ENCODE measurements at regions not wholly inside any gene's neighbourhood (a gene's known extent, or its start where the extent isn't known, plus 50 kb on each side); places are given as distances from the start of the nearest gene placed in this dataset.
"Not testable (repeated sequence)": the region's sequence is repeated elsewhere in the genome, so short reads cannot be mapped to it uniquely, and the experiment has no call there.

- no peak overlapping the region for H3K4me3 ChIP-seq (ENCODE audit: low read depth, low read length)
- no peak for TF ChIP-seq CTCF (IDR thresholded peaks at IDR 0.05; ENCODE audit: low read depth, low read length, missing control alignments)
Observed at GRCh38 chrX:117400839-117401238, 715.8 kb downstream of the KLHL13 start.

GRCh38 chrX:117400005-117400404 is 716.6 kb downstream of the KLHL13 start:
- TF ChIP-seq CTCF (IDR thresholded peaks at IDR 0.05; ENCODE audit: low read depth, low read length, missing control alignments): no peak
- no peak for DNase-seq (ENCODE audit: low read depth)
- in situ Hi-C loops (cut with HindIII; ENCODE audit: low sequenced_read_pairs): no loop called here
- no peak overlapping the region for H3K4me3 ChIP-seq (ENCODE audit: low read depth, low read length)

More at GRCh38 chrX:117400839-117401238, 715.8 kb downstream of the KLHL13 start:
- DNase-seq (ENCODE audit: low read depth): no peak
- in situ Hi-C loops (cut with HindIII; ENCODE audit: low sequenced_read_pairs): no loop called here

- in situ Hi-C loops (cut with HindIII; ENCODE audit: low sequenced_read_pairs): no loop called here
- TF ChIP-seq CTCF (IDR thresholded peaks at IDR 0.05; ENCODE audit: low read depth, low read length, missing control alignments): no peak
- no peak overlapping the region for H3K4me3 ChIP-seq (ENCODE audit: low read depth, low read length)
- DNase-seq (ENCODE audit: low read depth): no peak
Observed at GRCh38 chrX:117397844-117398243, 718.8 kb downstream of the KLHL13 start.

GRCh38 chrX:117394506-117395070 is 722.0 kb downstream of the KLHL13 start:
- H3K4me3 ChIP-seq (ENCODE audit: low read depth, low read length); DNase-seq (ENCODE audit: low read depth); in situ Hi-C loops (cut with HindIII; ENCODE audit: low sequenced_read_pairs): not testable (repeated sequence)

- DNase-seq (ENCODE audit: low read depth); H3K4me3 ChIP-seq (ENCODE audit: low read depth, low read length); in situ Hi-C loops (cut with HindIII; ENCODE audit: low sequenced_read_pairs): not testable (repeated sequence)
Observed at GRCh38 chrX:117392360-117392759, 724.2 kb downstream of the KLHL13 start.

GRCh38 chrX:117376460-117376859 is 740.1 kb downstream of the KLHL13 start:
- no peak overlapping the region for H3K4me3 ChIP-seq (ENCODE audit: low read depth, low read length)
- TF ChIP-seq CTCF (IDR thresholded peaks at IDR 0.05; ENCODE audit: low read depth, low read length, missing control alignments): no peak
- in situ Hi-C loops (cut with HindIII; ENCODE audit: low sequenced_read_pairs): no loop called here
- no peak for DNase-seq (ENCODE audit: low read depth)

GRCh38 chrX:117335209-117335608 is 781.4 kb downstream of the KLHL13 start:
- in situ Hi-C loops (cut with HindIII; ENCODE audit: low sequenced_read_pairs): no loop called here
- TF ChIP-seq CTCF (IDR thresholded peaks at IDR 0.05; ENCODE audit: low read depth, low read length, missing control alignments): no peak
- no peak overlapping the region for H3K4me3 ChIP-seq (ENCODE audit: low read depth, low read length)
- DNase-seq (ENCODE audit: low read depth): no peak

GRCh38 chrX:117327373-117327772 is 789.2 kb downstream of the KLHL13 start:
- TF ChIP-seq CTCF (IDR thresholded peaks at IDR 0.05; ENCODE audit: low read depth, low read length, missing control alignments): no peak
- in situ Hi-C loops (cut with HindIII; ENCODE audit: low sequenced_read_pairs): no loop called here
- DNase-seq (ENCODE audit: low read depth): no peak
- H3K4me3 ChIP-seq (ENCODE audit: low read depth, low read length): no peak overlapping the region

Measured in astrocyte of the cerebellum (primary cell).